COR-L47 (cell line): ENCODE measurements at regions not wholly inside any gene's neighbourhood (a gene's known extent, or its start where the extent isn't known, plus 50 kb on each side); places are given as distances from the start of the nearest gene placed in this dataset.

Experiments
- DNase-seq: peaks from one replicate; lab custom pipeline; 2025; lab: John Stamatoyannopoulos, UW

- no peak for DNase-seq
These were observed 503.8 kb downstream of the NXPH1 start for GRCh38 chr7:8937204-8937603.

- DNase-seq: no peak
These were observed 504.8 kb downstream of the NXPH1 start for GRCh38 chr7:8938044-8938805.

- DNase-seq: no peak
These were observed 506.0 kb downstream of the NXPH1 start for GRCh38 chr7:8939446-8939845.

- no peak for DNase-seq
These were observed 530.3 kb downstream of the NXPH1 start for GRCh38 chr7:8963722-8964121.

GRCh38 chr7:8965177-8965576, 531.8 kb downstream of the NXPH1 start:
- DNase-seq: no peak

GRCh38 chr7:8973601-8974000, 540.2 kb downstream of the NXPH1 start:
- DNase-seq: no peak

GRCh38 chr7:8975681-8976080, 542.3 kb downstream of the NXPH1 start:
- DNase-seq: no peak

GRCh38 chr7:8982338-8982992, 549.1 kb downstream of the NXPH1 start:
- no peak for DNase-seq

GRCh38 chr7:8985255-8985654, 551.8 kb downstream of the NXPH1 start:
- DNase-seq: no peak

- no peak for DNase-seq
These were observed 554.9 kb downstream of the NXPH1 start for GRCh38 chr7:8988267-8988666.

- DNase-seq: no peak
These were observed 557.8 kb downstream of the NXPH1 start for GRCh38 chr7:8991159-8991558.

GRCh38 chr7:8998762-8999161, 565.4 kb downstream of the NXPH1 start:
- DNase-seq: no peak

GRCh38 chr7:9013940-9014339, 580.5 kb downstream of the NXPH1 start:
- no peak for DNase-seq

- DNase-seq: no peak
These were observed 583.9 kb downstream of the NXPH1 start for GRCh38 chr7:9017286-9017685.

- no peak for DNase-seq
These were observed 589.0 kb downstream of the NXPH1 start for GRCh38 chr7:9022456-9022855.

- DNase-seq: no peak
These were observed 590.4 kb downstream of the NXPH1 start for GRCh38 chr7:9023675-9024294.

GRCh38 chr7:9026121-9026520, 592.7 kb downstream of the NXPH1 start:
- no peak for DNase-seq

- DNase-seq: no peak
These were observed 594.6 kb downstream of the NXPH1 start for GRCh38 chr7:9028012-9028411.

GRCh38 chr7:9029681-9030530, 596.5 kb downstream of the NXPH1 start:
- peak; percentile 90 for DNase-seq

- peak; percentile 33 for DNase-seq
These were observed 597.6 kb downstream of the NXPH1 start for GRCh38 chr7:9030976-9031375.

GRCh38 chr7:9031386-9031785, 598.0 kb downstream of the NXPH1 start:
- no peak for DNase-seq

- no peak for DNase-seq
These were observed 602.7 kb downstream of the NXPH1 start for GRCh38 chr7:9036080-9036479.
